Testis (tissue), 2 donors: ENCODE measurements at regions not wholly inside any gene's neighbourhood (a gene's known extent, or its start where the extent isn't known, plus 50 kb on each side); places are given as distances from the start of the nearest gene placed in this dataset.

Experiments
- DNase-seq: peaks from one replicate; pipeline ENCODE4 v3.0.0-alpha.2; 2019
- H3K27ac ChIP-seq, 2 donors: fragments of 200-600 bp; sonication (generic); one replicate each; pipeline ENCODE4 v1.5.1; 2019
- H3K27me3 ChIP-seq: fragments of 200-600 bp; sonication (generic); one replicate; pipeline ENCODE4 v1.5.1; 2019
- H3K36me3 ChIP-seq: fragments of 200-600 bp; sonication (generic); one replicate; pipeline ENCODE4 v1.5.1; 2017; ENCODE audit warnings: low read depth; ENCODE audit errors: missing control alignments
- H3K4me1 ChIP-seq: fragments of 200-600 bp; sonication (generic); one replicate; pipeline ENCODE4 v1.5.1; 2019
- H3K4me3 ChIP-seq, 2 donors: fragments of 200-600 bp; sonication (generic); one replicate each; pipeline ENCODE4 v1.5.1; 2017 to 2019
- H3K9me3 ChIP-seq: fragments of 200-600 bp; sonication (generic); one replicate; pipeline ENCODE4 v1.5.1; 2017
- POLR2A ChIP-seq: fragments of 450-650 bp; IDR thresholded peaks from one replicate; pipeline ENCODE4 v1.6.1; 2017; ENCODE audit warnings: antibody characterized with exemption, mild to moderate bottlenecking, moderate library complexity
- WGBS, 2 donors: methylation state at CpG; one replicate each; pipeline ENCODE4 v1.1.5; 2018; 5-methylcytosine and 5-hydroxymethylcytosine counted together
- intact Hi-C: fragments of 100-400 bp; cut with DNase I; formaldehyde crosslinking; loops from one replicate; pipeline ENCODE4 v1.15.1; 2023; ENCODE audit warnings: low total_unique reads
- TF ChIP-seq, protein P1 (sequence below), 3 experiments: fragments of 450-650 bp in 2 of 3; fragments of 200-600 bp in 1 of 3; sonication (generic) in 1 of 3; IDR thresholded peaks; one replicate each; pipeline ENCODE4 v1.5.1; 2016 to 2019; ENCODE audit warnings: antibody characterized with exemption in 3 of 3, mild to moderate bottlenecking in 2 of 3, moderate library complexity in 1 of 3

DNA sequence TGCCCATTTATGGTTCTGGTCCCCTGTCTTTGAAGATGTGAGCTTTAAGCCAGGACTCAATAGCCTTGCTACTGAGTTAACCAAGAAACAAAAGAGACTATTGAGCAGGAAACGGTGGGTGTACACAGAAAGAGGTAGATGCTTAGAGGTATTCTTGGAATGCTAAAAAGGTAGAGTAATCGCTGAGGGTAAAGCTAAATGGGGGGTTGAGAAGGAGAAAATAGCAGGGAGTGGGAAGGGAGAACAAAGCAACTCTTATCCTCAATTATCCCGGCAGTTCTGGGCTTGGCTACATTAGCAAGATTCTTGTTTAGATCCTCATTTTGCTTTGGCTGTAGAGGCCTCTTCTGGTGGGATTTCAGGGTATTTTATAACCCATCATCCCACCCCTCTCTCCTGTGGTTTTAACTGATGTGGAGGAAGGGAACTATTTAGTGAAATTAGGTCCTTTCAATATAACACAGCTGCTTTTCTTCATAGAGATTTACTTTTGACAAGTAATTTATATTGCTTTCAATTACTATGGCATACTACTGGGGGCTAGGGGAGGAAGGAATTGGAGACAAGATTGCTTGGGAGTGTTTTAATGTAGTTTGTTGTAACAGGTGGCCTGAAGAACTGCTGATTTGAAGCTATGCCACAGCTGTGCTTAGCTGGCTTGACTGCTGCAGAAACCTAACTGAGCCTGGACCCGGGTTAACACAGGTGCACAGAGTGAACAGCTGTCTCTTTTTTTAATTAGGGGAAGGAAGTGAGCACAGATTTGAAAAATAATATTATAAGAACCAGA, 234.3 kb upstream of the CCDC54 start:
- DNase-seq: no peak
- H3K4me1 ChIP-seq: no peaks in the 10 kb centered on the region
- no peaks in the 10 kb centered on the region for H3K9me3 ChIP-seq
- no peak for TF ChIP-seq POLR2A
- TF ChIP-seq, protein P1, sequence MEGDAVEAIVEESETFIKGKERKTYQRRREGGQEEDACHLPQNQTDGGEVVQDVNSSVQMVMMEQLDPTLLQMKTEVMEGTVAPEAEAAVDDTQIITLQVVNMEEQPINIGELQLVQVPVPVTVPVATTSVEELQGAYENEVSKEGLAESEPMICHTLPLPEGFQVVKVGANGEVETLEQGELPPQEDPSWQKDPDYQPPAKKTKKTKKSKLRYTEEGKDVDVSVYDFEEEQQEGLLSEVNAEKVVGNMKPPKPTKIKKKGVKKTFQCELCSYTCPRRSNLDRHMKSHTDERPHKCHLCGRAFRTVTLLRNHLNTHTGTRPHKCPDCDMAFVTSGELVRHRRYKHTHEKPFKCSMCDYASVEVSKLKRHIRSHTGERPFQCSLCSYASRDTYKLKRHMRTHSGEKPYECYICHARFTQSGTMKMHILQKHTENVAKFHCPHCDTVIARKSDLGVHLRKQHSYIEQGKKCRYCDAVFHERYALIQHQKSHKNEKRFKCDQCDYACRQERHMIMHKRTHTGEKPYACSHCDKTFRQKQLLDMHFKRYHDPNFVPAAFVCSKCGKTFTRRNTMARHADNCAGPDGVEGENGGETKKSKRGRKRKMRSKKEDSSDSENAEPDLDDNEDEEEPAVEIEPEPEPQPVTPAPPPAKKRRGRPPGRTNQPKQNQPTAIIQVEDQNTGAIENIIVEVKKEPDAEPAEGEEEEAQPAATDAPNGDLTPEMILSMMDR (IDR thresholded peaks at IDR 0.05): no peak
- H3K27me3 ChIP-seq: no peaks in the 10 kb centered on the region
- no peak overlapping the region for H3K27ac ChIP-seq
- no peaks in the 10 kb centered on the region for H3K36me3 ChIP-seq
- 52 to 59% methylated on average over 4 of the region's 4 CpGs for WGBS, 2 donors
- intact Hi-C loops: no loop called here
- H3K4me3 ChIP-seq: no peak overlapping the region

DNA sequence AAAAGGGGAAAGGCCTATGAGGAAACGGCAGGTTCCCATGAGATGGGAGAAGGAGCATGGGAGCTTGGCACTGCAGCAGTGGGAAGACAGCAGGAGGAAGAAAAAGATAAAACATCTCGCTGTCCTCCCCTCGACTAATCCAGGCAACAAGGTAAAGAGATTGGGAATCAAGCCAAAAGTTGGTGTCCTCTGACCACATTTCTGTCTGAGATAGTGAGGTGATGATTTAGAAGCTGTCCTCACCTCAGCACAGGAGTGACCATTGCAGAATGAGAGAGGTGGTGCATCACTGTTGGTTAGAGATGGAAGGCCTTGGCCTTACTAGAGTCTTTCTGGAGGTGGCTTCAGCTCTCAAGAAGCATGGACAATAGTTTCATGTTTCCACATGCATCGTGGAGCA, 226.6 kb upstream of the CCDC54 start:
- no peak overlapping the region for H3K4me3 ChIP-seq
- H3K4me1 ChIP-seq: no peaks in the 10 kb centered on the region
- 89 to 91% methylated on average over 4 of the region's 4 CpGs for WGBS, 2 donors
- H3K9me3 ChIP-seq: no peaks in the 10 kb centered on the region
- DNase-seq: no peak
- no peaks in the 10 kb centered on the region for H3K27me3 ChIP-seq
- no peak for TF ChIP-seq POLR2A
- TF ChIP-seq, protein P1 (IDR thresholded peaks at IDR 0.05): no peak
- H3K36me3 ChIP-seq: no peaks in the 10 kb centered on the region
- intact Hi-C loops: no loop called here
- H3K27ac ChIP-seq: no peak overlapping the region

DNA sequence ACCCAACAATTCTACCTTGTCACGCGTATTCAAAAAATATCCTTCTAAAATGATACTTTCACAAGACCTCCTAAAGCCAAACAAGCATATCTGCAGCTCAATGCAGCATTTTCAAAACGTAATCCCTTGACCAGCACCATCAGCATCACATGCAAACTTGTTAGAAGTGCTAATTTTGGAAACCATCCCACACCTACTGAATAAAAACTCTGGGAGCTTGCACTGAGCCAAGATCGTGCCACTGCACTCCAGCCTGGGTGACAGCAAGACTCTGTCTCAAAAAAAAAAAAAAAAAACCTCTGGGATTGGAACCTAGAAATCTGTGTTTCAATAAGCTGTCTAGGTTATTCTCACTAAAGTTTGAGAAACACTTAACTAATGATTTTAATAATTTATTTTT, 223.3 kb upstream of the CCDC54 start:
- TF ChIP-seq POLR2A: no peak
- TF ChIP-seq, protein P1 (IDR thresholded peaks at IDR 0.05): no peak
- DNase-seq: no peak
- Histone ChIP-seq H3K36me3 (no peaks in the 10 kb centered on the region), H3K4me1 (no peaks in the 10 kb centered on the region), H3K4me3 (no peak overlapping the region), H3K9me3 (no peaks in the 10 kb centered on the region), H3K27ac (no peak overlapping the region), H3K27me3 (no peaks in the 10 kb centered on the region)
- intact Hi-C loops: no loop called here
- 57 to 77% methylated on average over 4 of the region's 4 CpGs for WGBS, 2 donors

DNA sequence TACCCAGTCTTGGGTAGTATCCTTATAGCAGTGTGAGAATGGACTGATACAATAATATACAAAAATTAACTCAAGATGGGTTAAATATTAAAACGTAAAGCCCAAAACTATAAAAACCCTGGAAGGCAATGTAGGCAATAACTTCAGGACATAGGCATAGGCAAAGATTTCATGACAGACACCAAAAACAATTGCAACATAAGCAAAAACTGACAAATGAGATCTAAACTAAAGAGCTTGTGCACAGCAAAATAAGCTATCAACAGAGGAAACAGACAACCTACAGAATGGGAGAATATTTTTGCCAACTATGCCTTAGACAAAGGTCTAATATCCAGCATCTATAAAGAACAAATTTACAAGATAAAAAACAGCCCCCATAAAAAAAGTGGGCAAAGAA, 204.8 kb upstream of the CCDC54 start:
- no peak for DNase-seq
- Histone ChIP-seq H3K4me3 (no peak overlapping the region), H3K4me1 (no peaks in the 10 kb centered on the region), H3K27me3 (no peaks in the 10 kb centered on the region), H3K36me3 (no peaks in the 10 kb centered on the region), H3K9me3 (no peaks in the 10 kb centered on the region), H3K27ac (no peak overlapping the region)
- 80 to 89% methylated on average over 1 of the region's 1 CpG for WGBS, 2 donors
- TF ChIP-seq, protein P1 (IDR thresholded peaks at IDR 0.05): no peak
- no peak for TF ChIP-seq POLR2A
- intact Hi-C loops: no loop called here

DNA sequence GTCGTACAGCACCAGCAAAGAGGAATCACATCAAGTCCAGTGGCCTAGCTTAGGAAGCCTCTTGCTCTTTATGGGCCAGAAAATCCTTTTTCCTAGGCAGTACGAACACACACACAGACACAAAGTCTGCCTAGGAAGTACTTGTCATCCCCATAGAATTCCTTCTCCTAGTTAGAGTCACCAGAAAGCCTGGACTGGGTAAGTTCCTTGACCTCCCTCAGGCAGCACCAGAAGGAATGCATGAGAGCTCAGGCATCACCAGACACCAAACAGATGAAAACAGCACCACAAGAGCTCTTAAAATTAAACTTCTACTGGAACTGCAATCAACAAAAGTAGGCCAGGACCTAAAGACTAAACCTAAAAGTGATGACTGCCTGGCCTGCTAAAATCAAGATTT, 192.9 kb upstream of the CCDC54 start:
- no peak overlapping the region for H3K4me3 ChIP-seq
- no peaks in the 10 kb centered on the region for H3K36me3 ChIP-seq
- TF ChIP-seq, protein P1 (IDR thresholded peaks at IDR 0.05): no peak
- TF ChIP-seq POLR2A: no peak
- H3K9me3 ChIP-seq: no peaks in the 10 kb centered on the region
- DNase-seq: no peak
- peaks cover 4% of the 10 kb centered on the region for H3K4me1 ChIP-seq
- no peaks in the 10 kb centered on the region for H3K27me3 ChIP-seq
- 79 to 95% methylated on average over 2 of the region's 2 CpGs for WGBS, 2 donors
- no peak overlapping the region for H3K27ac ChIP-seq
- intact Hi-C loops: no loop called here
